MM.1S (cell line): ENCODE measurements at regions not wholly inside any gene's neighbourhood (a gene's known extent, or its start where the extent isn't known, plus 50 kb on each side); places are given as distances from the start of the nearest gene placed in this dataset.
"Not testable (repeated sequence)": the region's sequence is repeated elsewhere in the genome, so short reads cannot be mapped to it uniquely, and the experiment has no call there.

Experiments used
- DNase-seq: peaks from one replicate; pipeline ENCODE4 v3.0.0-alpha.2; 2015
- H2AFZ ChIP-seq: fragments of 300-600 bp; sonication (generic); 2 replicates; pipeline ENCODE4 v1.6.0; 2016; ENCODE audit warnings: antibody characterized with exemption, low read length
- H3F3A ChIP-seq: fragments of 300-600 bp; sonication (generic); 2 replicates; pipeline ENCODE4 v1.6.1; 2016; ENCODE audit warnings: mild to moderate bottlenecking, antibody characterized with exemption, low read length, moderate library complexity, mixed read lengths; ENCODE audit not compliant: insufficient read depth
- H3K27ac ChIP-seq: fragments of 300-600 bp; sonication (generic); 2 replicates; pipeline ENCODE4 v1.5.1; 2016; ENCODE audit warnings: mild to moderate bottlenecking, low read length
- H3K27me3 ChIP-seq: fragments of 300-600 bp; sonication (generic); replicated peaks from 2 replicates; pipeline ENCODE4 v1.6.0; 2016; ENCODE audit warnings: low read length; ENCODE audit not compliant: insufficient read depth
- H3K36me3 ChIP-seq: fragments of 300-600 bp; sonication (generic); replicated peaks from 2 replicates; pipeline ENCODE4 v1.6.1; 2016; ENCODE audit warnings: mild to moderate bottlenecking, low read length, mixed read lengths; ENCODE audit not compliant: insufficient read depth
- H3K4me1 ChIP-seq: fragments of 300-600 bp; sonication (generic); 2 replicates; pipeline ENCODE4 v1.6.1; 2016; ENCODE audit warnings: low read length, mixed read lengths
- H3K4me2 ChIP-seq: fragments of 300-600 bp; sonication (generic); 2 replicates; pipeline ENCODE4 v1.6.0; 2016; ENCODE audit warnings: low read depth, low read length
- H3K4me3 ChIP-seq: fragments of 300-600 bp; sonication (generic); 2 replicates; pipeline ENCODE4 v1.5.1; 2016; ENCODE audit warnings: low read length, mixed read lengths
- H3K79me2 ChIP-seq: fragments of 300-600 bp; sonication (generic); 2 replicates; pipeline ENCODE4 v1.6.1; 2016; ENCODE audit warnings: mixed run types, low read length, mixed read lengths
- H3K9ac ChIP-seq: fragments of 300-600 bp; sonication (generic); 2 replicates; pipeline ENCODE4 v1.6.1; 2016; ENCODE audit warnings: low read length, mixed read lengths
- H3K9me2 ChIP-seq: fragments of 300-600 bp; sonication (generic); replicated peaks from 2 replicates; pipeline ENCODE4 v1.6.1; 2016; ENCODE audit warnings: mild to moderate bottlenecking, low read length, mixed read lengths; ENCODE audit not compliant: insufficient read depth
- H3K9me3 ChIP-seq: fragments of 300-600 bp; sonication (generic); replicated peaks from 2 replicates; pipeline ENCODE4 v1.6.1; 2016; ENCODE audit warnings: mild to moderate bottlenecking, low read length, mixed read lengths; ENCODE audit not compliant: insufficient read depth
- H4K20me1 ChIP-seq: fragments of 300-600 bp; sonication (generic); 2 replicates; pipeline ENCODE4 v1.6.1; 2016; ENCODE audit warnings: mild to moderate bottlenecking, low read length, moderate library complexity, mixed read lengths; ENCODE audit not compliant: insufficient read depth
- EZH2 ChIP-seq: fragments of 300-600 bp; sonication (generic); optimal IDR thresholded peaks from 2 replicates; pipeline ENCODE3; 2017; ENCODE audit warnings: low read depth, mild to moderate bottlenecking, antibody characterized with exemption, low read length, mixed read lengths
- EZH2phosphoT487 ChIP-seq: fragments of 300-600 bp; sonication (generic); IDR thresholded peaks from 2 replicates; pipeline ENCODE4 v1.6.1; 2018; ENCODE audit warnings: antibody characterized with exemption, low read length
- TF ChIP-seq, protein P1 (sequence below): fragments of 300-600 bp; sonication (generic); IDR thresholded peaks from 2 replicates; pipeline ENCODE4 v1.5.1; 2016; ENCODE audit warnings: antibody characterized with exemption, low read length, mixed read lengths

DNA sequence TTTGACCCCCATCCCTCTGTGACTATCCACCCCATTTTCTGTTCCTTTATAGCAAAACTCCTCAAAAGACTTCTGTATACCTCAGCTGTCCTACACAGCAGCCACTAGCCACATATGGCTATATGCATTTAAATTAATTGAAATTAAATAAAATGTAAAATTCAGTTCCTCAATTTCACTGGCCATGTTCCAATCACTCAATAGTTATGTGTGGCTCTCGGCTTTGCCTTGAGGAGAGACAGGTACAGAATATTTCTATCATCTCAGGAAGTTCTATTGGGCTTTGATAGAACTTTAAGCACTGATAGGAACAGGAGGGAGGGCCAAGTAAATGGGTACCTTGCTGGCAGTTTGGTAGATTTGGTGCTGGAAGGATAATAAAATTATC lies 280.3 kb upstream of the AMIGO2 start:
- peaks cover 23% of the 10 kb centered on the region for H3K4me1 ChIP-seq
- H3K4me3 ChIP-seq, result no peak overlapping the region
- peaks cover 13% of the 10 kb centered on the region; the same call in 1 of the 2 replicates for H3F3A ChIP-seq
- no peaks in the 10 kb centered on the region for H3K36me3 ChIP-seq
- peak overlapping the region; percentile 96; the same call in 1 of the 2 replicates for H3K4me2 ChIP-seq
- H3K9ac ChIP-seq, result no peak overlapping the region
- H3K27me3 ChIP-seq, result no peaks in the 10 kb centered on the region
- no peak overlapping the region for H2AFZ ChIP-seq
- H3K9me3 ChIP-seq, result no peaks in the 10 kb centered on the region
- H3K79me2 ChIP-seq, result no peaks in the 10 kb centered on the region
- no peaks in the 10 kb centered on the region for H4K20me1 ChIP-seq
- H3K27ac ChIP-seq, result no peak overlapping the region
- TF ChIP-seq EZH2 (no peak), EZH2phosphoT487 (no peak)
- H3K9me2 ChIP-seq, result no peaks in the 10 kb centered on the region
- no peak for DNase-seq

DNA sequence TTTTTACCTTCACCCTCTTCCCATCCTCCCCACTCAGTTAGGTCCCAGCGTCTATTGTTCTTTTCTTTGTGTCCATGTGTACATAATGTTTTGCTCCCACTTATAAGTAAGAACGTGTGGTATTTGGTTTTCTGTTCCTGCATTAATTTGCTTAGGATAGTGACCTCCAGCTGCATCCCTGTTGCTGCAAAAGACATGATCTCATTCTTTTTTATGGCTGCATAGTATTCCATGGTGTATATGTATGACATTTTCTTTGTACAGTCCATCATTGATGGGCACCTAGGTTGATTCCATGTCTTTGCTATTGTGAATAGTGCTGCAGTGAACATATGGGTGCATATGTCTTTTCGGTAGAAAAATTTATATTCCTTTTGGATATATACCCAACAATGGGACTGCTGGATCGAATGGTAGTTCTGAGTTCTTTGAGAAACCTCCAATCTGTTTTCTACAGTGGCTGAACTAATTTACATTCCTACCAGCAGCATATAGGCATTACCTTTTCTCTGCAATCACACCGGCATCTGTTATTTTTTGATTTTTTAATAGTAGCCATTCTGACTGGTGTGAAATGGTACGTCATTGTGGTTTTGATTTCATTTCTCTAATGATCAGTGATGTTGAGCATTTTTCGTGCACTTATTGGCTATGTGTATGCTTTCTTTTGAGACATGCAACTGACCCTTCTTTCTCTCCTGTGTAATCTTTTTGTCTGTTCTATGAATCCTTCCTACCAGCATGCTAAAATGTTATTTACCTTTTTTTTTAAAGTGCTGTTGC lies 279.7 kb upstream of the AMIGO2 start:
- Histone ChIP-seq H3F3A (peaks cover 13% of the 10 kb centered on the region; the same call in 1 of the 2 replicates), H3K9ac (no peak overlapping the region), H3K4me2 (no peak overlapping the region), H3K27me3 (no peaks in the 10 kb centered on the region), H4K20me1 (no peaks in the 10 kb centered on the region), H3K79me2 (no peaks in the 10 kb centered on the region), H3K36me3 (no peaks in the 10 kb centered on the region), H3K4me1 (peaks cover 23% of the 10 kb centered on the region), H3K9me3 (no peaks in the 10 kb centered on the region), H3K9me2 (no peaks in the 10 kb centered on the region), H3K4me3 (no peak overlapping the region), H3K27ac (no peak overlapping the region), H2AFZ (no peak overlapping the region)
- DNase-seq, result no peak
- TF ChIP-seq EZH2phosphoT487, result no peak
- TF ChIP-seq EZH2, result no peak
- TF ChIP-seq, protein P1, sequence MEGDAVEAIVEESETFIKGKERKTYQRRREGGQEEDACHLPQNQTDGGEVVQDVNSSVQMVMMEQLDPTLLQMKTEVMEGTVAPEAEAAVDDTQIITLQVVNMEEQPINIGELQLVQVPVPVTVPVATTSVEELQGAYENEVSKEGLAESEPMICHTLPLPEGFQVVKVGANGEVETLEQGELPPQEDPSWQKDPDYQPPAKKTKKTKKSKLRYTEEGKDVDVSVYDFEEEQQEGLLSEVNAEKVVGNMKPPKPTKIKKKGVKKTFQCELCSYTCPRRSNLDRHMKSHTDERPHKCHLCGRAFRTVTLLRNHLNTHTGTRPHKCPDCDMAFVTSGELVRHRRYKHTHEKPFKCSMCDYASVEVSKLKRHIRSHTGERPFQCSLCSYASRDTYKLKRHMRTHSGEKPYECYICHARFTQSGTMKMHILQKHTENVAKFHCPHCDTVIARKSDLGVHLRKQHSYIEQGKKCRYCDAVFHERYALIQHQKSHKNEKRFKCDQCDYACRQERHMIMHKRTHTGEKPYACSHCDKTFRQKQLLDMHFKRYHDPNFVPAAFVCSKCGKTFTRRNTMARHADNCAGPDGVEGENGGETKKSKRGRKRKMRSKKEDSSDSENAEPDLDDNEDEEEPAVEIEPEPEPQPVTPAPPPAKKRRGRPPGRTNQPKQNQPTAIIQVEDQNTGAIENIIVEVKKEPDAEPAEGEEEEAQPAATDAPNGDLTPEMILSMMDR, result no peak

- not testable (repeated sequence) for H3K4me3 ChIP-seq, DNase-seq
These were observed 277.2 kb upstream of the AMIGO2 start for GRCh38 chr12:47357006-47357405.

GRCh38 chr12:47356129-47356700 lies 276.5 kb upstream of the AMIGO2 start:
- peaks cover 7% of the 10 kb centered on the region; the same call in 1 of the 2 replicates for H3F3A ChIP-seq
- H3K4me2 ChIP-seq, result no peak overlapping the region
- H3K27me3 ChIP-seq, result no peaks in the 10 kb centered on the region
- TF ChIP-seq EZH2phosphoT487 (no peak), EZH2 (no peak)
- TF ChIP-seq, protein P1, result no peak
- H3K9me2 ChIP-seq, result no peaks in the 10 kb centered on the region
- no peak overlapping the region for H2AFZ ChIP-seq
- H3K27ac ChIP-seq, result no peak overlapping the region
- H3K4me3 ChIP-seq, result no peak overlapping the region
- H3K9ac ChIP-seq, result no peak overlapping the region
- no peaks in the 10 kb centered on the region for H3K79me2 ChIP-seq
- H3K9me3 ChIP-seq, result no peaks in the 10 kb centered on the region
- DNase-seq, result no peak
- no peaks in the 10 kb centered on the region for H3K36me3 ChIP-seq
- no peaks in the 10 kb centered on the region for H4K20me1 ChIP-seq
- H3K4me1 ChIP-seq, result peaks cover 10% of the 10 kb centered on the region; the same call in 1 of the 2 replicates

More at GRCh38 chr12:47357006-47357405, 277.2 kb upstream of the AMIGO2 start:
- H3K27me3 ChIP-seq, H4K20me1 ChIP-seq, H3K9me2 ChIP-seq, H3K36me3 ChIP-seq, H3K4me2 ChIP-seq, H3K9me3 ChIP-seq, H2AFZ ChIP-seq, H3K79me2 ChIP-seq, H3K27ac ChIP-seq, H3K9ac ChIP-seq: not testable (repeated sequence)
- H3K4me1 ChIP-seq, result peaks cover 12% of the 10 kb centered on the region
- H3F3A ChIP-seq, result peaks cover 13% of the 10 kb centered on the region; the same call in 1 of the 2 replicates
